Right lobe of liver (tissue), 6 donors: ENCODE measurements at regions not wholly inside any gene's neighbourhood (a gene's known extent, or its start where the extent isn't known, plus 50 kb on each side); places are given as distances from the start of the nearest gene placed in this dataset.

Source experiments
- ATAC-seq, 4 donors: fragments of 200-7000 bp; cut with Tn5 transposase; one replicate each; pipeline ENCODE4 v1.9.1; 2020; ENCODE audit warnings: mild to moderate bottlenecking in 4 of 4, moderate library complexity in 4 of 4
- DNase-seq, 3 donors: peaks; one replicate each; pipeline ENCODE4 v3.0.0-alpha.2; 2020
- H3K27ac ChIP-seq, 3 donors: fragments of 200-600 bp; one replicate each; pipeline ENCODE4 v1.8.0; 2022
- H3K27me3 ChIP-seq, 2 donors: fragments of 200-600 bp; one replicate each; pipeline ENCODE4 v1.8.0; 2022
- H3K36me3 ChIP-seq, 4 donors: fragments of 200-600 bp; sonication (generic) in 1 of 4; one replicate each; pipeline versions ENCODE4 v1.5.1 to v1.8.0; 2017 to 2022; ENCODE audit warnings: control low read depth in 1 of 4
- H3K4me1 ChIP-seq, 4 donors: fragments of 200-600 bp; sonication (generic) in 1 of 4; one replicate each; pipeline versions ENCODE4 v1.5.1 to v1.8.0; 2017 to 2022; ENCODE audit warnings: control low read depth in 1 of 4
- H3K4me3 ChIP-seq, 3 donors: fragments of 200-600 bp; one replicate each; pipeline ENCODE4 v1.8.0; 2022
- H3K9me3 ChIP-seq, 4 donors: fragments of 200-600 bp; sonication (generic) in 1 of 4; one replicate each; pipeline versions ENCODE4 v1.5.1 to v1.8.0; 2017 to 2022; ENCODE audit warnings: control low read depth in 1 of 4
- POLR2A ChIP-seq: fragments of 450-650 bp; IDR thresholded peaks from one replicate; pipeline ENCODE4 v1.6.1; 2017; ENCODE audit warnings: antibody characterized with exemption, mild to moderate bottlenecking
- WGBS: methylation state at CpG from one replicate; pipeline ENCODE4 v1.1.6; 2018; ENCODE audit warnings: low coverage, low lambda C conversion rate; ENCODE audit not compliant: insufficient coverage; ENCODE audit errors: missing lambda C conversion rate; 5-methylcytosine and 5-hydroxymethylcytosine counted together
- intact Hi-C, 2 donors: fragments of 100-400 bp; cut with DNase I; formaldehyde crosslinking; loops; one replicate each; pipeline versions ENCODE4 v1.11.2 to v1.14.1; 2022
- TF ChIP-seq, protein P1 (sequence below), 4 donors: fragments of 200-600 bp in 3 of 4; fragments of 450-650 bp in 1 of 4; IDR thresholded peaks; one replicate each; pipeline versions ENCODE4 v1.5.1 to v1.8.0; 2016 to 2022; ENCODE audit warnings: antibody characterized with exemption in 4 of 4, mild to moderate bottlenecking in 2 of 4
- donor health status: DM: no; HTN: yes; CAD: no.
- donor health status: DM: no; HTN: no; CAD: no.
- donor health status: DM: no; HTN: no; CAD: no.
- donor health status: DM: no; HTN: yes; CAD: no.
- donor health status: DM: no; HTN: yes; CAD: no.

DNA sequence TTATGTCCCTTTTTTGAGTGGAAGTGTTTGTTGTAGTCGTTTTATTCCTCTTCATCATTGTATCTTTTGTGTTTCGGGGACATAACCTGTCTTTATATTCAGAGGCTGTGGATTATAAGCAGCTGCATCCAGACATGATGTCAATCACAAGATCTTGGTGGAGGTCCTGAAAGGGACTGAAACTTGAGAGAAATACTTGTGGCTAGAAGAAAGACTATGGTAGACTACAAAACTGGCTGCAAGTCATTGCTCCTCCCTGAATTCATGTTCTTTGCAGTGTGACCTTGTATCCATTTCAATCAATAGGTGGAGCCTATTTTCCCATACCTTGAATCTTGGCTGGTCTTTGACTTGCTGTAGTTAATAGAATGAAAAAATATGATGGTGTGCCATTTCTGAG, 442.4 kb upstream of the PLXNA2 start:
- ATAC-seq = no peak
- 54% methylated on average over 2 of the region's 2 CpGs for WGBS
- TF ChIP-seq, protein P1, sequence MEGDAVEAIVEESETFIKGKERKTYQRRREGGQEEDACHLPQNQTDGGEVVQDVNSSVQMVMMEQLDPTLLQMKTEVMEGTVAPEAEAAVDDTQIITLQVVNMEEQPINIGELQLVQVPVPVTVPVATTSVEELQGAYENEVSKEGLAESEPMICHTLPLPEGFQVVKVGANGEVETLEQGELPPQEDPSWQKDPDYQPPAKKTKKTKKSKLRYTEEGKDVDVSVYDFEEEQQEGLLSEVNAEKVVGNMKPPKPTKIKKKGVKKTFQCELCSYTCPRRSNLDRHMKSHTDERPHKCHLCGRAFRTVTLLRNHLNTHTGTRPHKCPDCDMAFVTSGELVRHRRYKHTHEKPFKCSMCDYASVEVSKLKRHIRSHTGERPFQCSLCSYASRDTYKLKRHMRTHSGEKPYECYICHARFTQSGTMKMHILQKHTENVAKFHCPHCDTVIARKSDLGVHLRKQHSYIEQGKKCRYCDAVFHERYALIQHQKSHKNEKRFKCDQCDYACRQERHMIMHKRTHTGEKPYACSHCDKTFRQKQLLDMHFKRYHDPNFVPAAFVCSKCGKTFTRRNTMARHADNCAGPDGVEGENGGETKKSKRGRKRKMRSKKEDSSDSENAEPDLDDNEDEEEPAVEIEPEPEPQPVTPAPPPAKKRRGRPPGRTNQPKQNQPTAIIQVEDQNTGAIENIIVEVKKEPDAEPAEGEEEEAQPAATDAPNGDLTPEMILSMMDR (IDR thresholded peaks at IDR 0.05) = no peak
- no peak for TF ChIP-seq POLR2A
- Histone ChIP-seq H3K27ac (no peak overlapping the region), H3K27me3 (no peaks in the 10 kb centered on the region), H3K9me3 (no peaks in the 10 kb centered on the region), H3K36me3 (no peaks in the 10 kb centered on the region), H3K4me3 (no peak overlapping the region), H3K4me1 (no peaks in the 10 kb centered on the region)
- no peak for DNase-seq
- intact Hi-C loops = no loop called here

DNA sequence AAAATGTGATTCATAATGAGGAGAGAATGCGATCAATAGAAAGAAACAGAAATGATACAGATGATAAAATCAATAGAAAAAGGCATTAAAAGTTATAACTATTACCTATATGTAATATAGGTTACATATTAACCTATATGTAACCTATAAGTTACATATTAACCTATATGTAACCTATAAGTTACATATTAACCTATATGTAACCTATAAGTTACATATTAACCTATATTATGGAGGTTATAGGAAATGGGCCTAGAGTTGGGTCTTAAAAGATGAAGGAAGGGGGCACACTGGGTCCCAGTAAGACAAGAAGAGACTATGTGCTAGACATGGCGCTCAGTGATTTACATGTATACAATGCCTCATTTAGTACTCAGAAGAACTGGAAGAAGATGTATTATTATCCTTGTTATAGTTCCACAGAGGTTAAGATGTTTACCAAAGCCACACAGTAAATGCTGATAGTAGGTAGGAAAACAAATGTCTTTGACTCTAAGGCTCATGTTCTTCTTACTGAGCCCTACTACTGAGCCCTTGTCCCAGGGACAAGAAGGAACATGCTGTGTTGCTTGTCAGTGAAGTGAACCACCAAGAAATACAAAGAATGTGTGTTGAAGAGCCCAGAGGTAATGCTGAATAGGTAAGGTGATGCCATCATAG, 444.6 kb upstream of the PLXNA2 start:
- Histone ChIP-seq H3K27me3 (no peaks in the 10 kb centered on the region), H3K36me3 (no peaks in the 10 kb centered on the region), H3K4me3 (no peak overlapping the region), H3K9me3 (no peaks in the 10 kb centered on the region), H3K27ac (no peak overlapping the region), H3K4me1 (no peaks in the 10 kb centered on the region)
- TF ChIP-seq, protein P1 (IDR thresholded peaks at IDR 0.05) = no peak
- no peak for TF ChIP-seq POLR2A
- intact Hi-C loops = no loop called here
- ATAC-seq (no peak), DNase-seq (no peak)
- WGBS = 88% methylated on average over 2 of the region's 2 CpGs

DNA sequence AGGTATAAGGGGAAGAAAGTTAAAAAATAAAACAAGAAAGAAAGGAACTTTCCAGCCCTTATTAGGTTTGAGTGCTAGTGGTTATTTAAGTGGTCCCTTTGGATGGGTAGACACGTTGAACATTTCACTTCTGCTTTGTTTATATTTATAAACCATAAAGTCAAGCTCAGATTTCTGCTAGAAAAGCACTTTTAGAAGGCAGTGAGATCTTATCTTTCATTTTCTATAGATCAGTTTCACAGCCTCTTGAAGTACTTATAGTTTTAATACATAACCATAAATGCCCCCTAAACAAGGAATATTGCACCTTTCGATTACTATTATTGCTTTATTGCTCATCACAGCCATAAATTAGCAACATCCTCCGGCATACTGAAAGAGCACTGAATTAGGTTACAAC, 446.8 kb upstream of the PLXNA2 start:
- intact Hi-C loops = no loop called here
- WGBS = 64% methylated on average over 3 of the region's 3 CpGs
- no peaks in the 10 kb centered on the region for H3K36me3 ChIP-seq
- ATAC-seq (no peak), DNase-seq (no peak)
- no peak overlapping the region for H3K27ac ChIP-seq
- TF ChIP-seq, protein P1 (IDR thresholded peaks at IDR 0.05) = no peak
- no peak for TF ChIP-seq POLR2A
- H3K27me3 ChIP-seq = no peaks in the 10 kb centered on the region
- no peak overlapping the region for H3K4me3 ChIP-seq
- H3K4me1 ChIP-seq = no peaks in the 10 kb centered on the region
- H3K9me3 ChIP-seq = no peaks in the 10 kb centered on the region

DNA sequence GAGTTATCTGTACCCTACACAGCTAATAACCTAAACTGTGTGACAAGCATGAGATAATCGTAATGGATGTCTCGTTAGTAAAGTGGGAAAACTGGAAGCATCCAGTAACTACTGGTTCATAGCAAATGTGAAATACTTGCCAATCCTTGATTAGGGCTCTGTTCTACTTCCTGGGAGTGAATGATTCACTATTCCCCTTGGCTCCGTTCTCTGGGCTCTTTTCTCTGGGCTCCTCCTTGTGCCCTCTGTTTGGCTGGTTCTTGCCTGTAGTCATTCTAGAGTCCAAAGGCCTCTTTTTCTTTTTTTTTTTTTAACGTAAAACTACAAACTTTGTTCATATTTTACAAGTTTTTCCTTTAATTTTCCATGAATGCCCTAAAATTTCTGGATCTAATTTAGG, 465.8 kb upstream of the PLXNA2 start:
- intact Hi-C loops = no loop called here
- no peak overlapping the region for H3K27ac ChIP-seq
- H3K9me3 ChIP-seq = no peaks in the 10 kb centered on the region
- no peaks in the 10 kb centered on the region for H3K36me3 ChIP-seq
- DNase-seq (no peak), ATAC-seq (no peak)
- peaks cover 0 to 1% (median 0%) of the 10 kb centered on the region in 4 donors for H3K4me1 ChIP-seq
- H3K4me3 ChIP-seq = no peak overlapping the region
- no peak for TF ChIP-seq POLR2A
- TF ChIP-seq, protein P1 (IDR thresholded peaks at IDR 0.05) = no peak
- WGBS = 58% methylated on average over 4 of the region's 4 CpGs
- no peaks in the 10 kb centered on the region for H3K27me3 ChIP-seq

DNA sequence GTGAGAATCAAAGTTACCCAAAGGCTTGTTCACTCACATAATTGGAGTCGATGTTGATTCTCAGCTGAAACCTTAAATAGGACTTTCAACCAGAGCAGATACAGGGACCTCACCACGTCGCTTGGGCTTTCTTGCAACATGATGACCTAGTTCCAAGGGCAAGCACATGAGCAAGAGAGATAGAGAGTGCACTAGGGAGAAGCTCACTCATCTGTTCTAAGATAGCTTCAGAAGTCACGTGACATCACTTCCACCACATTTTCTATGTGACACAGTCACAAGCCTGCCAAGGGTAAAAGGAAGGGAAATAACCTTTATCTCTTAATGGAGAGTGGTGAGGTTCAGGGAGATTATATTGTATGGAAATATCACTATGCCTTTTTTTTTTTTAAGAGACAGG, 470.1 kb upstream of the PLXNA2 start:
- intact Hi-C loops = no loop called here

More for the DNA sequence above, 470.1 kb upstream of the PLXNA2 start:
- Histone ChIP-seq H3K27ac (no peak overlapping the region), H3K36me3 (no peaks in the 10 kb centered on the region), H3K4me1 (peaks cover 0 to 1% (median 0%) of the 10 kb centered on the region in 4 donors), H3K9me3 (no peaks in the 10 kb centered on the region), H3K27me3 (no peaks in the 10 kb centered on the region), H3K4me3 (no peak overlapping the region)
- ATAC-seq (no peak), DNase-seq (no peak)
- WGBS = 54% methylated on average over 4 of the region's 4 CpGs
- no peak for TF ChIP-seq POLR2A
- TF ChIP-seq, protein P1 (IDR thresholded peaks at IDR 0.05) = no peak
